ENCODE measurements at regions not wholly inside any gene's neighbourhood (a gene's known extent, or its start where the extent isn't known, plus 50 kb on each side); places are given as distances from the start of the nearest gene placed in this dataset.

DNA sequence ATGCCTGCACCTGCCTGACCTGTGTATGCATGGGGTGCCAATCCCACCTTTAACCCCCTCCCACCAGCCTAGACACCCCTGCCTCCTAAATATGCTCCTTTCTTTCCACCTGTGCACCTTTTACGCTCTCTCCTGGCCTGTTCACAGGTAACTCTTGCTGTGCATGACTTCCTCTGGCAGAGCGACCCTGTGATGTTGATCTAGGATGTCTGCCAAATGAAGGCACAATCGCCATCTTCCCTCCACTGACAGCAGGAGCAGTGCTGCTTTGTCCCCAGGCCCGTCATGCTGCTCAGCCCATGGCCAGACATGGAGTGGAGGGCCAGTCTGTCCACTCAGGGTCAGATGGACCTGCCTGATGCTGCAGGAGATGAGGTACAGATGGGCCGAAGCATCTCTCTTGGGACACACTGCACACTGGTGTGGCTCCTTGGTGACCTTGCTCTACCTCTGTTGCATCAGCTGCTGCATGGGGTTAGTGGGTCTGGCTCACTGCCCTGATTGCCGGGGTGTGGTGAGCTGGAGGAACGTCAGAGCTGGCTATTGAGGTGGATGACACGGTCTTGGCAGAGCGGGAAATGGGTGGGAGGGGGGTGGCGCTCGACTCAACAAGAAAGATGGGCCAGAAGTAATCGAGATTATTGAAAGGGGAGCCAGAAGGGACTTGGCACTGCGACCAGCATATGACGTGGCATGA lies 101.7 kb upstream of the PITX1 start:
- TF ChIP-seq, protein P1, sequence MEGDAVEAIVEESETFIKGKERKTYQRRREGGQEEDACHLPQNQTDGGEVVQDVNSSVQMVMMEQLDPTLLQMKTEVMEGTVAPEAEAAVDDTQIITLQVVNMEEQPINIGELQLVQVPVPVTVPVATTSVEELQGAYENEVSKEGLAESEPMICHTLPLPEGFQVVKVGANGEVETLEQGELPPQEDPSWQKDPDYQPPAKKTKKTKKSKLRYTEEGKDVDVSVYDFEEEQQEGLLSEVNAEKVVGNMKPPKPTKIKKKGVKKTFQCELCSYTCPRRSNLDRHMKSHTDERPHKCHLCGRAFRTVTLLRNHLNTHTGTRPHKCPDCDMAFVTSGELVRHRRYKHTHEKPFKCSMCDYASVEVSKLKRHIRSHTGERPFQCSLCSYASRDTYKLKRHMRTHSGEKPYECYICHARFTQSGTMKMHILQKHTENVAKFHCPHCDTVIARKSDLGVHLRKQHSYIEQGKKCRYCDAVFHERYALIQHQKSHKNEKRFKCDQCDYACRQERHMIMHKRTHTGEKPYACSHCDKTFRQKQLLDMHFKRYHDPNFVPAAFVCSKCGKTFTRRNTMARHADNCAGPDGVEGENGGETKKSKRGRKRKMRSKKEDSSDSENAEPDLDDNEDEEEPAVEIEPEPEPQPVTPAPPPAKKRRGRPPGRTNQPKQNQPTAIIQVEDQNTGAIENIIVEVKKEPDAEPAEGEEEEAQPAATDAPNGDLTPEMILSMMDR (IDR thresholded peaks at IDR 0.05; ENCODE audit: insufficient read depth, low read length, poor library complexity, severe bottlenecking), result no peak
- TF ChIP-seq EZH2phosphoT487 (conservative IDR thresholded peaks at IDR 0.05; ENCODE audit: low read length), result no peak

Data from SU-DHL-6 (cell line).